H9 (cell line): ENCODE measurements at regions not wholly inside any gene's neighbourhood (a gene's known extent, or its start where the extent isn't known, plus 50 kb on each side); places are given as distances from the start of the nearest gene placed in this dataset.

ENCODE experiments used
- DNase-seq: peaks from one replicate; pipeline ENCODE4 v3.0.0-alpha.2; 2017
- H2AFZ ChIP-seq: one replicate; pipeline ENCODE4 v1.6.1; 2013; ENCODE audit warnings: mild to moderate bottlenecking, low read length, control low read depth, moderate library complexity
- H2AK5ac ChIP-seq: 2 replicates; pipeline ENCODE4 v1.6.1; 2013; ENCODE audit warnings: low read length, control low read depth, mixed read lengths; ENCODE audit not compliant: insufficient read length
- H2BK120ac ChIP-seq: one replicate; pipeline ENCODE4 v1.6.1; 2013; ENCODE audit warnings: low read depth, mild to moderate bottlenecking, low read length, control low read depth, inconsistent platforms; ENCODE audit not compliant: poor library complexity, severe bottlenecking
- H2BK12ac ChIP-seq: 2 replicates; pipeline ENCODE4 v1.6.1; 2013; ENCODE audit warnings: low read length, control low read depth, mixed read lengths, low read depth; ENCODE audit not compliant: insufficient read length
- H2BK15ac ChIP-seq: 2 replicates; pipeline ENCODE4 v1.6.1; 2013; ENCODE audit warnings: low read depth, low read length, control low read depth
- H2BK20ac ChIP-seq: one replicate; pipeline ENCODE4 v1.6.1; 2013; ENCODE audit warnings: low read depth, mild to moderate bottlenecking, low read length, control low read depth, inconsistent platforms; ENCODE audit not compliant: poor library complexity, severe bottlenecking
- H2BK5ac ChIP-seq: 2 replicates; pipeline ENCODE4 v1.6.1; 2013; ENCODE audit warnings: low read length, control low read depth, mixed read lengths; ENCODE audit not compliant: insufficient read length
- H3K14ac ChIP-seq: 2 replicates; pipeline ENCODE4 v1.6.1; 2013; ENCODE audit warnings: low read length, control low read depth; ENCODE audit not compliant: insufficient read depth
- H3K18ac ChIP-seq: 2 replicates; pipeline ENCODE4 v1.6.1; 2013; ENCODE audit warnings: low read depth, mild to moderate bottlenecking, mixed read lengths, low read length, control low read depth; ENCODE audit not compliant: insufficient read length
- H3K23ac ChIP-seq: 2 replicates; pipeline ENCODE4 v1.6.1; 2013; ENCODE audit warnings: low read length, control low read depth, mixed read lengths, low read depth; ENCODE audit not compliant: insufficient read length
- H3K23me2 ChIP-seq: 2 replicates; pipeline ENCODE4 v1.6.1; 2013; ENCODE audit warnings: low read depth, mild to moderate bottlenecking, mixed read lengths, low read length, control low read depth; ENCODE audit not compliant: insufficient read length, poor library complexity, severe bottlenecking
- H3K27ac ChIP-seq: 2 replicates; pipeline ENCODE4 v1.5.1; 2013; ENCODE audit warnings: low read length, control low read depth, mixed read lengths, low read depth; ENCODE audit not compliant: insufficient read length
- H3K27me3 ChIP-seq: 2 replicates; pipeline ENCODE4 v1.6.1; 2013; ENCODE audit warnings: low read length, control low read depth, inconsistent platforms; ENCODE audit not compliant: insufficient read depth
- H3K4ac ChIP-seq: 2 replicates; pipeline ENCODE4 v1.6.1; 2013; ENCODE audit warnings: low read depth, mild to moderate bottlenecking, control low read depth, inconsistent platforms, low read length, moderate library complexity
- H3K4me1 ChIP-seq: 2 replicates; pipeline ENCODE4 v1.6.1; 2013; ENCODE audit warnings: low read length, control low read depth, inconsistent platforms; ENCODE audit not compliant: insufficient read depth
- H3K4me2 ChIP-seq: 2 replicates; pipeline ENCODE4 v1.6.1; 2013; ENCODE audit warnings: low read length, control low read depth, mixed read lengths; ENCODE audit not compliant: insufficient read length, insufficient read depth
- H3K56ac ChIP-seq: 2 replicates; pipeline ENCODE4 v1.6.1; 2013; ENCODE audit warnings: low read depth, mild to moderate bottlenecking, mixed read lengths, low read length, control low read depth; ENCODE audit not compliant: insufficient read length
- H3K79me1 ChIP-seq: 2 replicates; pipeline ENCODE4 v1.6.1; 2013; ENCODE audit warnings: low read depth, mild to moderate bottlenecking, moderate library complexity, low read length, control low read depth, inconsistent platforms; ENCODE audit not compliant: insufficient read depth, poor library complexity, severe bottlenecking
- H3K79me2 ChIP-seq: 2 replicates; pipeline ENCODE4 v1.6.1; 2013; ENCODE audit warnings: low read length, control low read depth, inconsistent platforms; ENCODE audit not compliant: insufficient read depth
- H3K9ac ChIP-seq: 2 replicates; pipeline ENCODE4 v1.6.1; 2013; ENCODE audit warnings: low read length, control low read depth, mixed read lengths; ENCODE audit not compliant: insufficient read length; ENCODE audit errors: extremely low read depth
- H3K9me3 ChIP-seq: one replicate; pipeline ENCODE4 v1.6.1; 2013; ENCODE audit warnings: low read depth, low read length, inconsistent platforms; ENCODE audit not compliant: control insufficient read depth
- H3T11ph ChIP-seq: one replicate; pipeline ENCODE4 v1.6.1; 2013; ENCODE audit warnings: mild to moderate bottlenecking, low read length, control low read depth, inconsistent platforms
- H4K20me1 ChIP-seq: one replicate; pipeline ENCODE4 v1.6.1; 2013; ENCODE audit not compliant: control insufficient read depth, insufficient read length, insufficient read depth
- H4K5ac ChIP-seq: 2 replicates; pipeline ENCODE4 v1.6.1; 2013; ENCODE audit warnings: low read depth, mild to moderate bottlenecking, mixed read lengths, low read length, control low read depth; ENCODE audit not compliant: insufficient read length
- H4K8ac ChIP-seq: replicated peaks from 2 replicates; pipeline ENCODE4 v1.6.1; 2013; ENCODE audit warnings: low read length, control low read depth, mixed read lengths, low read depth; ENCODE audit not compliant: insufficient read length
- H4K91ac ChIP-seq: 2 replicates; pipeline ENCODE4 v1.6.1; 2013; ENCODE audit warnings: low read depth, mild to moderate bottlenecking, moderate library complexity, mixed read lengths, low read length, control low read depth; ENCODE audit not compliant: insufficient read length
- H3K27ac Mint-ChIP-seq, 3 experiments: 2 replicates in 2 of 3; 3 replicates in 1 of 3; pipeline ENCODE4 v1.8.0; 2020 to 2021; ENCODE audit warnings: mixed read lengths in 3 of 3, mild to moderate bottlenecking in 1 of 3, moderate library complexity in 1 of 3
- H3K27me3 Mint-ChIP-seq: 2 replicates; pipeline ENCODE4 v1.8.0; 2021; ENCODE audit warnings: low read depth, mild to moderate bottlenecking, moderate library complexity, mixed read lengths
- H3K36me3 Mint-ChIP-seq, 3 experiments: 2 replicates in 2 of 3; 3 replicates in 1 of 3; pipeline ENCODE4 v1.8.0; 2020 to 2021; ENCODE audit warnings: low read depth in 3 of 3, mixed read lengths in 3 of 3; ENCODE audit not compliant: insufficient read depth in 1 of 3
- H3K4me1 Mint-ChIP-seq, 2 experiments: 2 replicates each; pipeline ENCODE4 v1.8.0; 2020; ENCODE audit warnings: mixed read lengths in 2 of 2
- H3K4me3 Mint-ChIP-seq, 2 experiments: 2 replicates in 1 of 2; 3 replicates in 1 of 2; pipeline ENCODE4 v1.8.0; 2020 to 2021; ENCODE audit warnings: mild to moderate bottlenecking in 2 of 2, mixed read lengths in 2 of 2, moderate library complexity in 1 of 2
- H3K9me3 Mint-ChIP-seq, 2 experiments: 2 replicates in 1 of 2; 3 replicates in 1 of 2; pipeline ENCODE4 v1.8.0; 2020; ENCODE audit warnings: mild to moderate bottlenecking in 2 of 2, mixed read lengths in 2 of 2, moderate library complexity in 1 of 2
- CTCF ChIP-seq: fragments of 200-600 bp; sonication (generic); conservative IDR thresholded peaks from 3 replicates; pipeline ENCODE4 v1.8.0; 2021; ENCODE audit warnings: antibody characterized with exemption, mild to moderate bottlenecking
- WGBS: extraction: QIAGEN DNeasy Blood & Tissue Kit; methylation state at CpG from one replicate; pipeline ENCODE4 v1.1.7; 2013; ENCODE audit warnings: missing lambda C conversion rate, low lambda C conversion rate, mixed read lengths; ENCODE audit not compliant: insufficient read length; ENCODE audit errors: extremely low coverage; 5-methylcytosine and 5-hydroxymethylcytosine counted together

DNA sequence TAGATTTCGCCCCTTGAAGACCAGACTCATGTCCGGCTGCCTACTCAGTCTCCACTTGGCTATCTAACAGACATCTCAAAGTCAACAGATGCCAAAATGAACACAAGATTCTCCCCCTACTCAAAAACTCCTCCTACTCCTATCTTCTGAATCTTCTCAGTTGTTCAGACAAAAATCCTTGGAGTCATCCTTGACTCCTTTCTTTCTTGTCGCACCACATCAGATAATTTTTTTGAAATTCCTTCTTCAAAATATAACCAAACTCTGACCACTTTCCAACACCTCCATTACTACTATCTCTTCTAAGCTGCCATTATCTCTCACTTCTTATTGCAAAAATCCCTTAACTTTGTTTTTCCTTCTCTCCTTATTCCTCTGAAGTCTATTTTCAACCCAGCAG, 141.9 kb upstream of the SLC7A14 start:
- no peak overlapping the region for H3K4me2 ChIP-seq
- H2BK15ac ChIP-seq: no peak overlapping the region

More for the DNA sequence above, 141.9 kb upstream of the SLC7A14 start:
- H3K4ac ChIP-seq: no peak overlapping the region
- no peak overlapping the region for H3K14ac ChIP-seq
- no CpG with 5 or more reads among the region's 3 CpGs for WGBS
- no peak overlapping the region for H2BK12ac ChIP-seq
- H2BK120ac ChIP-seq: no peak overlapping the region
- H3T11ph ChIP-seq: no peak overlapping the region
- peaks cover 0 to 6% of the 10 kb centered on the region in 2 experiments; a peak in 2 of 4 replicates for H3K4me1 Mint-ChIP-seq
- H3K27ac Mint-ChIP-seq: no peak overlapping the region
- H3K27me3 Mint-ChIP-seq: no peaks in the 10 kb centered on the region
- H3K23ac ChIP-seq: no peak overlapping the region
- H2BK20ac ChIP-seq: no peak overlapping the region
- H4K8ac ChIP-seq: no peak overlapping the region
- no peaks in the 10 kb centered on the region for H3K79me2 ChIP-seq
- no peaks in the 10 kb centered on the region for H3K27me3 ChIP-seq
- no peak overlapping the region for H3K56ac ChIP-seq
- H4K20me1 ChIP-seq: no peaks in the 10 kb centered on the region
- no peaks in the 10 kb centered on the region for H3K9me3 ChIP-seq
- H3K79me1 ChIP-seq: no peaks in the 10 kb centered on the region
- H2AK5ac ChIP-seq: no peak overlapping the region
- H3K9ac ChIP-seq: no peak overlapping the region
- TF ChIP-seq CTCF: no peak
- H3K4me3 Mint-ChIP-seq: no peak overlapping the region
- H2BK5ac ChIP-seq: no peak overlapping the region
- no peak overlapping the region for H4K91ac ChIP-seq
- no peaks in the 10 kb centered on the region for H3K36me3 Mint-ChIP-seq
- no peaks in the 10 kb centered on the region for H3K9me3 Mint-ChIP-seq
- H2AFZ ChIP-seq: no peak overlapping the region
- H4K5ac ChIP-seq: no peak overlapping the region
- H3K27ac ChIP-seq: no peak overlapping the region
- no peak for DNase-seq
- H3K4me1 ChIP-seq: no peaks in the 10 kb centered on the region
- H3K23me2 ChIP-seq: no peaks in the 10 kb centered on the region
- no peak overlapping the region for H3K18ac ChIP-seq
